ENCODE measurements at regions not wholly inside any gene's neighbourhood (a gene's known extent, or its start where the extent isn't known, plus 50 kb on each side); places are given as distances from the start of the nearest gene placed in this dataset.

GRCh38 chr16:50459496-50460080, 88.6 kb upstream of the NKD1 start:
- TF ChIP-seq MAX (IDR thresholded peaks at IDR 0.05) (no peak), CTCF (IDR thresholded peaks at IDR 0.05; ENCODE audit: low read depth, low read length, missing input control) (no peak), SP1 (IDR thresholded peaks at IDR 0.05) (no peak), ATF3 (IDR thresholded peaks at IDR 0.05) (no peak), REST (IDR thresholded peaks at IDR 0.05) (no peak), JUND (IDR thresholded peaks at IDR 0.05) (no peak), EGR1 (IDR thresholded peaks at IDR 0.05; ENCODE audit: low read depth in 2 of 2) (no peak), GABPA (IDR thresholded peaks at IDR 0.05 in 1 of 2, conservative IDR thresholded peaks at IDR 0.05 in 1 of 2) (no peak), TAF1 (conservative IDR thresholded peaks at IDR 0.05) (no peak), RAD21 (IDR thresholded peaks at IDR 0.05) (no peak), ZBTB33 (IDR thresholded peaks at IDR 0.05) (no peak), YY1 (IDR thresholded peaks at IDR 0.05) (no peak), FOXA1 (IDR thresholded peaks at IDR 0.05) (no peak), HNF4A (conservative IDR thresholded peaks at IDR 0.05) (no peak)
